HUES48 (cell line): ENCODE measurements at regions not wholly inside any gene's neighbourhood (a gene's known extent, or its start where the extent isn't known, plus 50 kb on each side); places are given as distances from the start of the nearest gene placed in this dataset.

Experiments used
- H3K27ac ChIP-seq: one replicate; pipeline ENCODE4 v1.7.0; 2013; ENCODE audit warnings: low read depth, low read length, inconsistent platforms
- H3K27me3 ChIP-seq: 2 replicates; pipeline ENCODE4 v1.6.1; 2013; ENCODE audit warnings: mild to moderate bottlenecking, low read length; ENCODE audit not compliant: control insufficient read depth, insufficient read depth
- H3K36me3 ChIP-seq: 2 replicates; pipeline ENCODE4 v1.6.1; 2013; ENCODE audit warnings: low read length; ENCODE audit not compliant: control insufficient read depth, insufficient read depth
- H3K4me1 ChIP-seq: 2 replicates; pipeline ENCODE4 v1.6.1; 2013; ENCODE audit warnings: mild to moderate bottlenecking, low read length; ENCODE audit not compliant: control insufficient read depth, insufficient read depth
- H3K4me3 ChIP-seq: 2 replicates; pipeline ENCODE4 v1.5.1; 2013; ENCODE audit warnings: mild to moderate bottlenecking, low read depth, low read length
- H3K9ac ChIP-seq: 2 replicates; pipeline ENCODE4 v1.6.1; 2013; ENCODE audit warnings: mild to moderate bottlenecking, low read depth, low read length, moderate library complexity
- H3K9me3 ChIP-seq: 2 replicates; pipeline ENCODE4 v1.6.1; 2013; ENCODE audit warnings: low read length; ENCODE audit not compliant: control insufficient read depth, insufficient read depth

DNA sequence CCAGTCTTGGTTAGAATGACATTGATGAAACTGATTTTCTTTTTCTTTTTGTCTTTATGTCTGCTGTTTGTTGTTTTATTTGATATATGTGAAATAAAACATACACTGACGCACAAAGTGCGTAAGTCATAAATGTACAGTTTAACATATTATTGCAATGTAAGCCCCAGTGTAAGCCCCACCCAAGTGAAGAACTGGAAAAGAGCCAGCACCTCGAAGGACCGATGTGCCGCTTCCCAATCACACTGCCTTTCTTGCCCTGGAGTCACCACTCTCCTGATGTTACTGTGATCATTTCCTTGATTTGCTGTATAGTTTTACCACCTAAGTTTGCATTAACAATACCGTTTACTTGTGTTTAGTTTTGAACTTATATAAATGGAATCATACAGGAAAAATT lies 128.4 kb upstream of the LPP start:
- 0 out of 2 replicates have a peak, but pooled peaks cover 2% of the 10 kb centered on the region for H3K9me3 ChIP-seq
- H3K27me3 ChIP-seq: no peaks in the 10 kb centered on the region
- no peaks in the 10 kb centered on the region for H3K36me3 ChIP-seq
- H3K4me3 ChIP-seq: no peak overlapping the region
- no peak overlapping the region for H3K9ac ChIP-seq
- no peaks in the 10 kb centered on the region; the same call in 1 of the 2 replicates for H3K4me1 ChIP-seq
- H3K27ac ChIP-seq: no peak overlapping the region

DNA sequence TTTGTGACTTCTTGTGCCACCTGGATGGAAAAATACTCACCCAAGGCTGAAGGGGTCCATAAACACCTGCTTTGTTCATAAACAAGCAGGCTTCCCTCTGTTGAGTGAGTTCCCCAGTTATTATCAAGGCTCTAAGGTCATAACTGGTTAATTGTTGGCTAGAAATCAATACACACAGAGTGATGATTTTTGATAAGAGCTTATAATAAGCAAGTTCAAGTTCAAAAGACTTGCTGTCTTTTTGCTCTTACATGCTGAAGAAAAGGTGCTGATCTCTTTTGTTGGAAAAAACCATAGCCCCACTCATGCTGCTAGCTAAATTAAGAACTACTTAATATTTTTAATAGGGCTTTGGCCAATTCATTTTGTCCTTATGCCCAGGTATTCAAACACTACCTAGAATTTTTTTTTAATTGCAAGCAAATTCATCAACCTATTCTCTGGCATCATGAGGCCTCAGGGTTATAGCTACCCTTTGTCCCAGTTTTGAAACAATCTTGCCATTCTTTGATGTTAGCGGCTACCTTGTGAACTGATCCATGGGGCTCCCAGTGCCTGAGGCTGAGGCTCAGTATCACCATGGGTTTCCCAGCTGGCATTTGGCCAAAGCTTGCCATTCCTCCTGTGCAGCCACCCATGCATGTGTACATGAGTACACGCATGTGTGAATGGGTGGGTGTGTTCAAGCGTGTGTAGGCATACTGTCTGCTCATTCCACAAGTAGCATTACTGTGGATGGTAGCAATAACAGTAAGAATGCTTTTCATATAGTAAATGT lies 127.6 kb upstream of the LPP start:
- Histone ChIP-seq H3K27ac (no peak overlapping the region), H3K9me3 (no peaks in the 10 kb centered on the region), H3K9ac (no peak overlapping the region), H3K4me1 (no peaks in the 10 kb centered on the region; the same call in 1 of the 2 replicates), H3K4me3 (no peak overlapping the region), H3K27me3 (no peaks in the 10 kb centered on the region), H3K36me3 (no peaks in the 10 kb centered on the region)

DNA sequence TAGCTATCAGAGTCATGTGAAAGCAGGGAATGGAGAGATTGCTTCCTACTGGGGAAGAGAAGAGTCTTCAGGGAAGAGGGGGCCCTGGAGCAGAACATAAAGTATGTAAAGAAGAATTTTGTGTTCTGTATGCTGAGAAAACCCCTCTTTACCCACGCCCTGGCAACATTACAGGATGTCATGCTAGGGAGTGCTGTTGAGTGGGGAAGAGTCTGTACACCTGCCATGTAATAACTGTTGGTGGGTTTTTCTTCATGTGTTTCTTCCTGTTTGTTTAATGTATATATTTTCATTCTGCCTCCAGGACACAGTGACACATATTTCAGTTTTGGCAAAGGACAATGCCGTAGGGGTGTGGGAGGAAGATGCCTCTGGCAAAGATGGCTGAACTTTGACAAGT lies 122.8 kb upstream of the LPP start:
- H3K9ac ChIP-seq: no peak overlapping the region
- no peak overlapping the region for H3K27ac ChIP-seq

DNA sequence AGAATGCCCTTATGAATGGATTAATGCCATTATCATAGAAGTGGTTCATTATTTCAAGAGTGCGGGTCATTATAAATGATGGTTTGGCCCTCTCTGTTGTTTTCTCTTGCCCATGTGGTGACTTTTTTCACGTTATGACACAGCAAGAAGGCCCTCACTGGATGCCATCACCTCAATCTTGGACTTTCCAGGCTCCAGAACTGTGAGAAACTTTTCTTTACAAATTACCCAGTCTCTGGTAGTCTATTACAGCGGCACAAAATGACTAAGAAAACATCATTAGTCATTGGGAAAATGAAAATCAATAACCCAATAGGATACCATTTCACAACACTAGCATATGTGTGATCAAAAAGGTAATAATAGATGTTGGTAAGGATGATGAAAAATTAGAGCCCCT lies 119.0 kb upstream of the LPP start:
- Histone ChIP-seq H3K4me1 (peaks cover 10% of the 10 kb centered on the region), H3K4me3 (no peak overlapping the region), H3K27me3 (no peaks in the 10 kb centered on the region), H3K9ac (no peak overlapping the region), H3K9me3 (no peaks in the 10 kb centered on the region), H3K27ac (no peak overlapping the region), H3K36me3 (no peaks in the 10 kb centered on the region)

More for the DNA sequence above, 122.8 kb upstream of the LPP start:
- Histone ChIP-seq H3K27me3 (no peaks in the 10 kb centered on the region), H3K4me3 (no peak overlapping the region), H3K36me3 (no peaks in the 10 kb centered on the region), H3K9me3 (no peaks in the 10 kb centered on the region), H3K4me1 (no peaks in the 10 kb centered on the region)

DNA sequence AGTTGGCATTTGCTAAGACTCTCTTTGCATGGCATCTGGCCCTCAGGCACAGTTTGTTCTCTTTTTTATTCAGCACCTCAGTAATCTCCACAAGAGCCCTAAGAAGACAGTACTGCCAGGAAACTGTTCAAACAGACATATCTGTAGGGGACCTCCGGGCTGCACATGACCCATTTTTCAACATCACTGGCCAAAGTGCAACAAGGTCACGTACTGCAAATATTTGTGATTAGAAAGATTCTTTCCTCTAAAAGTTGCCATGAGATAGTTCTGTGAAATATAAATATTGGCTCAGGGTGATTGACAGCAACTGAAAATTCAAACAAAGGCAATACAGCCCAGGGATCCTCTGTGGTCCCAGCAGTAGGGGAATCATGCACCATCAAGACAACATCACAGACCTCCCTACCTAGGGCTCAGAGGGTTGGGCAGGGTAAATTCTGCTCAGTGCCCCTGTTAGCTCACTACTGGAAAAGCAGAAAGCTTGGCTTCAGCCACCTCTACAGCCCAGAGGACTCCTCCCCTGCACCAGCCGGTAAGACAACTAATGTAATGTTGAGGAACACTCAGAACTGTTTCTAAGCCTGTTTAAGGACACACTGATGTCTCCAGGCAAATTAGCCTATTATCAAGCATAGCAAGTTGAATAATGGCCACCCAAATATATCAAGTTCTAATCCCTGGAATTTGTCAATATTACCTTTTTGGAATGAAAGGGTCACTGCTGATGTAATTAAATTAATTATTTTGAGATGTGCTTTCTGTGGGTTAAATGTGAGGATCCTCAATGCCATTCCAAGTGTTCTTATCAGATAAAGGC lies 117.4 kb upstream of the LPP start:
- Histone ChIP-seq H3K27me3 (no peaks in the 10 kb centered on the region), H3K36me3 (no peaks in the 10 kb centered on the region), H3K9me3 (no peaks in the 10 kb centered on the region), H3K4me1 (peaks cover 10% of the 10 kb centered on the region), H3K9ac (no peak overlapping the region; the same call in 1 of the 2 replicates), H3K27ac (no peak overlapping the region), H3K4me3 (no peak overlapping the region)

DNA sequence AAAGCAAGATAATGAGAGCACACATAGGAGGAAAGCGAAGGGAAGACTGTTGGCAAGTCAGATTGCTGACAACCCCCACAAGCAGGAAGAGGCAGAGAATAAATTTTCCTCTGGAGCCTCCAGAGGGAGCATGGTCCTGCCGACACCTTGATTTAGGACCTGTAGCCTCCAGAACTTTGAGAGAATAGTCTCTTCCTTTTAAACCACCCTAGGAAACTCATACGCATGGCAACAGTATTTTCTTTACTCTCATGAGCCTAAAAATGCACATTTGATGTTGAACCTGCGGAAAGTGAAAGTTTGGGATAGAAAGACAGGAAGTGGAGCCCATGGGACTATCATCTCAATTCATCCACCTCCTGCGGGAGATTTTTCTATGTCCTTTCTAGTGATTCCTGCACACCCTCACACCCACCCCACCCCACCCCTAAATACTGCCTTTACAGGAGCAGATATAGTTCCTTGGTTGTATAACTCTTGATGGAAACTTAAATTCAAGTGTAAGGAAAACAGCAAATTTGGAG lies 116.7 kb upstream of the LPP start:
- Histone ChIP-seq H3K27me3 (no peaks in the 10 kb centered on the region), H3K4me1 (peaks cover 10% of the 10 kb centered on the region)

DNA sequence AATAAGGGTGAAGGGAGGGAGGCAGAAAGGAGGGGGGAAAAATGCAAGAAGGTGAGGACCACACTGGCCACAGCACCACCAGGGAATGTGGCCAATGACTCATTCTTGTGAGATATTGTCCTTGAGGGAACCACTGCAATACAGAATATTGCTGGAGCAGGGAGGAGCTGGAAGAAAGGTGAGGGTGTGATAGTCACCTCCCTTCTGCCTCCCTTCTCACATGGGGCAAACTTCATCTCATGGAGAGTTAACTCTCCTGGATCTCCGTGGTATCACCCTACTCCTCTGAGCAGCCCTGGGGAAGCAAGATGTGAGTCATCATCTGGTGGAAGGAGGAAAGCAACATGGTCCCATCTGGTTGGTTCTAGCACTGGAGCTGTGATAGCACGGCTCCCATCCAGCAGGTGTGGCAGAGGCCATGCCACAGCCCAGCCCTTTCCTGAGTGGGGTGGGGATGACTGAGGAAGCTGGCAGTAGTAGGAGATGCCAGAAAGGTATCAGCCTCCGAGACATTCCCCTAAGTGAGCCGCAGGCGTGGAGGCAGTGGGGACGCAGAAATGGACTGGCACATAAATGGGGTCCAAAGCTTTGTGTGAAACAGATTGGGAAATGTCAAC lies 115.9 kb upstream of the LPP start:
- Histone ChIP-seq H3K27me3 (no peaks in the 10 kb centered on the region), H3K4me3 (no peak overlapping the region), H3K4me1 (peaks cover 10% of the 10 kb centered on the region), H3K27ac (no peak overlapping the region), H3K36me3 (no peaks in the 10 kb centered on the region), H3K9ac (no peak overlapping the region), H3K9me3 (no peaks in the 10 kb centered on the region)

More for the DNA sequence above, 116.7 kb upstream of the LPP start:
- Histone ChIP-seq H3K9ac (no peak overlapping the region; the same call in 1 of the 2 replicates), H3K27ac (no peak overlapping the region), H3K4me3 (no peak overlapping the region), H3K9me3 (no peaks in the 10 kb centered on the region), H3K36me3 (no peaks in the 10 kb centered on the region)

DNA sequence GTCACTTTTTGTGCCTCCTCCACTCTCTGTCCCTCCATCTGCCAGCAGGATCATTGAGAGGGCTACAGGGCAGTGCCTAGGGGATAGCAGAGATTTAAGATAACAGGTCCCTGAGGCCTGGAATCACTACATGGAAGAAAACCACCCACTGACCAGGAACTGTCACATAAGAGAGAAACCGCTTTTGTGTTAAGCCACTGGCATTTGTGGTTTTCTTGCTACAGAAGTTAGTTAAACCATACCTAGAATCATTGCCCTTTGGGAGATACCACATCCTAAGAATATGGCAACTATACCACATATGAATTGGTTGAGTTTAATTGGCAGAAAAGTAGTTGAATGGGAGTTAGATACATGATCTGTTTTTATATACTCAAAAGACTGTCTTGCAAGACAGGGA lies 112.8 kb upstream of the LPP start:
- no peaks in the 10 kb centered on the region for H3K27me3 ChIP-seq
- H3K36me3 ChIP-seq: no peaks in the 10 kb centered on the region
- no peak overlapping the region for H3K9ac ChIP-seq
- H3K27ac ChIP-seq: no peak overlapping the region
- no peak overlapping the region for H3K4me3 ChIP-seq
- H3K9me3 ChIP-seq: no peaks in the 10 kb centered on the region
- peaks cover 10% of the 10 kb centered on the region for H3K4me1 ChIP-seq

DNA sequence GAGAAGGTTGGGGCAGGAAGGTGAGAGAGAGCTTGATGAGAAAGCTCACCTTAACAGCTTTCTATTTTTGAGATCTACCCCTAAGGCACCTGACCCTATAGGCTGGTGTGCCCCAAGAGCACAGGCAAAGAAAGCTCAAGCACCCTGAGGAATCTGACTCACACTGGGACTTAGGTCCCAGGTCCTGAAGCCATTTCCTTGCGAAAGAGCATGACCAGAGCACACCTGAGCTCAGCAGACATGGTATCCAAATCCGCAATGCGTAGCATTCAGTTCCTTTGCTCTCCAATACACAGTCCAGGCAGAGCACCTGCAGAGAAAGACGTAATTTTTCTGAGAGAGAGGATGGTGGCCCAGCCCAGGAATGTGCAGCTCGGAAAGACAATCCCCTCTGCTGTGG lies 112.1 kb upstream of the LPP start:
- Histone ChIP-seq H3K9ac (no peak overlapping the region), H3K9me3 (no peaks in the 10 kb centered on the region), H3K4me3 (no peak overlapping the region), H3K27me3 (no peaks in the 10 kb centered on the region), H3K4me1 (peaks cover 5% of the 10 kb centered on the region), H3K27ac (no peak overlapping the region), H3K36me3 (no peaks in the 10 kb centered on the region)

DNA sequence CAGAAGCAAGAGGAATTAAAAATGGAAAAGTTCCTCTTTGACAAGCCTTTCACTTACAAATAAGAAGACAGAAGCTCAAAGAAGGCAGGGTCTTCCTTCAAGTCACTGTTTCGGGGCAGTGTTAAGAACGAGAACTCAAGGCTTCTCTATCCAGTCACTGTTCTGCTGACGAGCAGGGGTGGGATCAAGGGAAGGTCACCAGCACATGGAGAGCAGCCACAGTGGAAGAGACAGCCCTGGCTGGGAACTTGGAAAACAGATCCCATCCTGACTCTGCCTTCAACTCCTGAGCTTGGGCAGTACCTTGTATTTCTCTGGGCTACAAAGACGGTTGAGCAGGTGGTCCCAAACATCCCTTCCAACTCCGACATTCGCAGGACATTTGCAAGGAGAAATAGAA lies 111.5 kb upstream of the LPP start:
- H3K9me3 ChIP-seq: no peaks in the 10 kb centered on the region
- H3K27me3 ChIP-seq: no peaks in the 10 kb centered on the region
- H3K9ac ChIP-seq: no peak overlapping the region
- no peaks in the 10 kb centered on the region for H3K36me3 ChIP-seq
- no peaks in the 10 kb centered on the region for H3K4me1 ChIP-seq
- no peak overlapping the region for H3K4me3 ChIP-seq
- H3K27ac ChIP-seq: no peak overlapping the region
